GM21825 (cell line): ENCODE measurements at regions not wholly inside any gene's neighbourhood (a gene's known extent, or its start where the extent isn't known, plus 50 kb on each side); places are given as distances from the start of the nearest gene placed in this dataset.
"Not testable (repeated sequence)": the region's sequence is repeated elsewhere in the genome, so short reads cannot be mapped to it uniquely, and the experiment has no call there.

Source experiments
- ATAC-seq: cut with Tn5 transposase; IDR thresholded peaks from one replicate; pipeline ENCODE4 v1.9.1; 2021; ENCODE audit warnings: mild to moderate bottlenecking, moderate library complexity; ENCODE audit not compliant: unreplicated experiment

DNA sequence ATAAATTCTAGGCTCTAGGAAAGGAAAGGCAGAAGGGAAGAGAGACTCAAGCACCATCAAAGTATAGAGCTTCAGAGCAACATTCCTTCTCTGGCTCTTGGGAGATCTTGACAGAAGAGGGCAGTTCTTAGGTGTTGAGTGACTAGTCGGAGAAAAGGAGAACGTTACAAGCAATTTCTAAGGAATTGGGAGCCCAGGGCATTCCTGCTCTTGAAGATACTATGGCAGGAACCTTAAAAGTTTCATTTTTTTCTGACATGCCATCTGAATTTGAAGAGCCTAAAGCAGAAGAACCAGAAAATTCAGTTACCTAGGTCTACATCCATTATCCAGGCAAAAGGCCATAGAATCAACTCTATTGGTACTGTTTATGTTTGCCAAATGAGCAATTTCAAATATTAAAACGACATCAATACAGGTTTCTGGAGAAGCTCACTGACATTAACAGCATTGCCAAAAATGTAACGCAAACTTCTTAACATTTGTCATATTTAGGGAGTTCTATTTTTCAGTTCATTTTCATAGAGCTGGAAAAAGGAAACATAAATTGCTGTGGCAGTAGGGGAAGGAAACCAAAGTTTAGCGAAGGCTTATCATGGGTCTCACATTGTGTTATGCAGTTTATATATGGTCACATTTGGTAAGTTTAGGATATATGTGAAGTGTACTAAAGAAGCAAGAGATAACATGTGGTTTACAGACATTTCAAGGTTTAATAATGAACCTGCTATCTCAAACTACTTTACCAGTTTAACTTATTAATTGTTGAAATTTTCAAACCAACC is 210.1 kb upstream of the NRIP1 start:
- no peak for ATAC-seq

DNA sequence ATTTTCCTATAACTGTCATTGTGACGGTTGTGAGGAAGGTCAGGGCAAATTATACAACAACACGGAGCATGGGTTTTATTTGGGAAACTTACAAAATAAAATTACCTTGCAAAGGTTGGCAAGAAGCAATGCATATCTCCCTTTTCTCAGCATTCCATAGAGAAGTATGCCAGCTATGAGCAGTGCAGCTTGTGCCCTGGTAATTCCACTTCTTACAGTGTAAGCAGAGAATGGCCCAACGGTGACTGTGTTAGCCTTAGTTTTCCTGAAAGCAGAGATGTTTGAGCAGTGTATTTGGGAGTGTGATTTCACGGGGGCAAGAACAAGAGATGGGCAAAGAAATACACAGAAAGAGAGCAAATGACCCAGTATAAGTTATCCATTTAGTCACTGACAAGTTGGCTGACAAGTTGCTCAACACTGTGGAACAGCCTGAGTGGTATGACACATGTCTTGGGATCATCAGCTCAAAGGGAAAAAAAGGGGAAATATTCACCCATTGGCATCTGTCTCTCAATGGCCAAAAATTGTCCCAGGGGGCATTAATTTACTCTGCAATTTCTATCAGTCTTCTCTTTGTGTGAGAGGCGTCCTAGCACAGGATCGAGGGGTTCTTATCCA is 210.9 kb upstream of the NRIP1 start:
- ATAC-seq = no peak

DNA sequence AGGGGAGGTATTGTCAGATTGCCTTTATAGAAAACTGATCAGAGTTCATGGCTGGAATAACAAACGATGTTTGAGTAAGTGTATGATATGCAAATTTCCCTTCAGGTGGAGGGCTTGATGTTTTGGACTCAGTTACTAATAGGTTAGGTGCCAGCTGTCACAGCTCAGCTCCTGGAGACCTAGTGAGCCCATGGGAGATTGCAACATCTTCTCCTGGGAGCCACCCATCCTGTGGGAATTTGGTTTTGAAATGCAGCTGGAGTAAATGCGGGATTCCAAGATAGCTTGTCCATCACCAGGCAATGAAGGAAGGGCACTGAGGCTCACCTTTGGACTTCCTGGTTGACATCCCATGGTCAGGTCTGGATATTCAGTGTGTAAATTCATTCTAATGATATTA is 211.4 kb upstream of the NRIP1 start:
- ATAC-seq = no peak

DNA sequence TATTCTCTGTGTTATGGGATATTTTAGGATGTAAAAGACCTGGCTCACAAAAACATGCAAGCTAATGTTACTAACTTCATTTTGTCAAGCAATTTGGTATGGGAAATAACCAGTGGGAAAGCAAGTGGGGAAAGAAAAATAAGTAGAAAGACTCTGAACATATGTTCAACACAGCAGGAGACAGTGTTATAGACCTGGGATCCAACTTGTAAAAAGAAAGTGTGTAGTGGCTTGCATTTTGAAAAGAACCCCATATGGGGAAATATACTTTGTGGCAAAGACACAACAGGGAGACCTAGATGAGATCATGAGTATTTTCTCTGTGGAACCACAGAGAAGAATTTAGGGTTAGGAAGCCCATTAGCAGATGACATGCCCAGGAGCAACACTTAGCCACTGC is 212.7 kb upstream of the NRIP1 start:
- no peak for ATAC-seq

- ATAC-seq = no peak
Measured at GRCh38 chr21:15278279-15278678, 213.5 kb upstream of the NRIP1 start.

DNA sequence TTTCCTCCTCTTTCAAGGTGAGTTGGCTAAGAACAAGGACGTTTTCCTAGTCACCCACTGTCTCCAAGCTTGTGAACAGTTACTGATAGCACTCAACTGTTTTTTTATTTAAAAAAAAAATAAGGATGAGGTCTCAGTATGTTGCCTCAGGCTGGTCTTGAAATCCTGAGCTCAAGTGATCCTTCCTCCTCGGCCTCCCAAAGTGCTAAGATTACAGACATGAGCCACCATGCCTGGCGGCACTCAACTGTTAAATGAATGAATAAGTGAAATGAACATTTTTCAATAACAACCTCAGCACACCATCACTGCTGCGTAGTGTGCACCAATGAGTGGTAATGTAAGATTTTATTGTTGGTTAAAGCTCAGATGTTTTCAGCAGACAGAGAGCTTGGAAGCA is 214.1 kb upstream of the NRIP1 start:
- ATAC-seq = no peak

GRCh38 chr21:15279482-15279881 is 214.7 kb upstream of the NRIP1 start:
- no peak for ATAC-seq

- ATAC-seq = no peak
Measured at GRCh38 chr21:15281714-15282113, 216.9 kb upstream of the NRIP1 start.

DNA sequence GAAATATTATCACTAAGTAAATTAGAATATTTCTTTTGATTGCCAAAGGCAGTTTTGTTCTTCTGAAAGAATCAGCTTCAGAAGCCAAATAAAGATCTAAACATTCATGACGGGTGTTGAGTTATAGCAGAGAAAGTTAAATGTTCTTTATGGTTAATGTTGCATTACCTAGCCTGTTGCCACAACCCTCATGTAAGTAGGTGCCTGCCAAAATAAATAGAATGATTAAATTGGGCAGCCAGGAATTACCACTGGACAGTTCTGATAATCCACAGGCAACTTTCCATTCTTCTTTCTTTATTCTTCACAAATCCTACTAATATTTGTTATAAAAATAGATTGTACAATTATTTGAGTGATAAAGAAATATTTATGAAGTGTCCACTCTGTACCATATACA is 217.9 kb upstream of the NRIP1 start:
- no peak for ATAC-seq

GRCh38 chr21:15283138-15283537 is 218.3 kb upstream of the NRIP1 start:
- no peak for ATAC-seq

DNA sequence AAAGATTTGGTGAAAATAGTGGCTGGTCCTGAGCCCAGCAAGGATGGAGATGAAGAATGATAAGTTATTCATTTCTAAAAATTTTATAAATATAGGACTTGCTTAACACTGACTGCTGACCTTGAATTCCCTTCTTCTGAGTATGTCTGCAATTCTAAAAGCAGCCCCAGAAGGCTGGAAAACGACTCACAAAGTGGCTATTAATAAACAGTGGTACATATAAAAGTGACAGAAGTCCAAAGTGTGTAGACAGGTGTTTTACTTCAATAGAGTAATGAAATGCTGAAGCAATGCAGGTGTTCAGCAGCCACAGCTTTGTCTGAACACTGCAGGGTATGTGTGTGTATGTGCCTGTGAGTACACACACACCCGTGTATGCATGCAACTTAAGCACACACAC is 219.0 kb upstream of the NRIP1 start:
- no peak for ATAC-seq

DNA sequence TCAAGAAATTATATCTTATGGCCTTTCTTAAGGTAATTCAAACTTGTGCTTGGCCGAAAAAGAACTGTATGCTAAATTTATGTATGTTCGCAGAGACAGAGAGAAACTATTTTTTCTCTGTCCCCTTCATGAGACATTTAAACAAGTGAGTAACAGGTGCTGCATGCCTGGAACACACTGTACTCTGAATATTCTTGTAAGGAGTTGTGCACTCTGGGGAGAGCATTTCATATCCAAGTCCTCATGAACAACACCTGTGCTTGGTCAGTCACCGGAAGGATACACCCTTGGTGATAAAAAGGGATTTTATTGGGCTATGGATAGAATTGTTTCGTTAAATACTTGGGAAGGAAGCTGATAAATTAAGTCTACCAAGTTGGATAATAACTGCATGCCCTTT is 220.8 kb upstream of the NRIP1 start:
- no peak for ATAC-seq

- ATAC-seq = no peak
Measured at GRCh38 chr21:15289246-15289645, 224.4 kb upstream of the NRIP1 start.

- no peak for ATAC-seq
Measured at GRCh38 chr21:15289896-15290841, 225.4 kb upstream of the NRIP1 start.

DNA sequence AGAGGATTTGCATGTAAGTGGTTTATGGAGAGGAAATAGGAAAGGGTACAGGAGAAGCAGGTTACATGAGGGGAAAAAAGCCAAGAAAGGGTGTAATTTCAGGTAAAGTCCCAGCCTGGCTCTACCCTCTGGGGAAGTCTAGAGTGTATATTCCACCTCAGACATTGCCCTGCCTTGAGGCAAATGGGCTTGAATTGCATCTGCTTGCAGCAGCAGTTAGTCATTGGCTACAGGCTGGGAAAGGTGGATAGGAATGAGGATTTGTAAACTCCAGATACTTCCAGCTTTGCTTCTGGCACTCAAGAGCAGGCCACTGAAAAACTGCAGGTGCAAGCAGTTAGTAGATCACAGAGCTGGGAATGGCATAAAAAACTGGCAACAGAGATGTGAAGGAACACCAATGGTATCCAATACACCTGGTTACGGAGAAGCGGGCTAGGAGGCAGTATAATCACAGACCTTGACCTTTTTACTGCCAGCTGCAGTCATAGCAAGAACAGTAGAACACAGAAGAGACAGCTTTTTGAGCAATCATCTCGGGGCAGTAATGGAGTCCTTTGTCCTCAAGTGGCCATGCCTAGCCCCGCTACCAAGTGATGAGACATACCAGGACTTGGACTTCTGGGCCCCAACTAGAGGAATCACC is 226.9 kb upstream of the NRIP1 start:
- no peak for ATAC-seq

DNA sequence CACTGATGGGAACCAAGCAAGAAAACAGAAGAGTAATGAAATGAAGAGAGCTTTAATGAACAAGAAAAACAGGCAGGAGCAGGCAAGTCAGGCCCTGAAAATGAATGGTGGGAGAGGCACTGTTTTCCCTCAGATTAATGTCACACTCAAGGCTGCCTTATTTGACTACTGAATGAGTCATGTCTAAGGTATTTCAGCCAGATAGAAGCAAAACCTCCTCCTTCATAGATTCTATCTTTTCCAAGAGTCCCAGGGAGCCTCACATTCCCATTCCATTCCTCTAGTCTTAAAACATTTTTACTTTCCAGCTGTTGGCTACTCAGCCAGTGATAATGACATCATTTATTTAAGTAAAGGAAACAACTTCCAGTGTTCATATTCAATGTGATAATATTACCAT is 228.4 kb upstream of the NRIP1 start:
- ATAC-seq = no peak

DNA sequence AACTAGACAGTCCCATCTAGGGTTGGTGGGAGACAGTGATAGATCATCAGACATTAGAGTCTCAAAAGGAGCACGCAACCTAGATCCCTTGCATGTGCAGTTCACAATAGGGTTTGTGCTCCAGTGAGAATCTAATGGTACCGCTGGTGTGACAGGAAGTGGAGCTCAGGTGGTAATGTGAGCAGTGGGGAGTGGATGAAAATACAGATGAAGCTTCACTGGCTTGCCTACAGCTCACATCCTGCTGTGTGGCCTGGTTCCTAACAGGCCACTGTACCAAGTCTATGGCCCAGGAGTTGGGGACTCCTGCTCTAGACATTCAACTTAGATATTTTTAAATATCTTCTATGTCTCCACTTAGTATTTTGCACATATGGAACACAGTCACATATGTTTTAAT is 231.1 kb upstream of the NRIP1 start:
- no peak for ATAC-seq

GRCh38 chr21:15297824-15298223 is 233.0 kb upstream of the NRIP1 start:
- no peak for ATAC-seq

- ATAC-seq = no peak
Measured at GRCh38 chr21:15298306-15298705, 233.5 kb upstream of the NRIP1 start.

GRCh38 chr21:15298755-15299154 is 234.0 kb upstream of the NRIP1 start:
- not testable (repeated sequence) for ATAC-seq

DNA sequence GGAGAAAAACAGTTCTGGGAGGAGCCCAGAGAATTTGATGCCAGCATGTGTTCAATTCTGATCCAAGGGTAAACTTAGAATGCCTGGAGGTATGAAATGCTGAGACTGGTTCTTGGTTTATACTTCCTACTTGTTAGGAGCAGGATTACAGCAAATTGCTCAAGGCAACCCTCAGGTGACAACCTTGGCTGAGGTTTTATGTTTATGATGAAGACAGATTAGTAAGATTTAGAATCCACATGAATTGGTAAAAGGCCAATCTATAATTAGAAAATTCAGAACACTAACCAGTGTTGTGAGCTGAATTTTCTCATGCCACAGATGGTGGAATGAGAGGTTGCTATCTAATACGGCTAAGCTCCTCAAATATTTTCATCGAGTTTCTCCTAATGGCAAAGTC is 235.3 kb upstream of the NRIP1 start:
- ATAC-seq = no peak
